Transverse colon (tissue), 4 donors: ENCODE measurements at regions not wholly inside any gene's neighbourhood (a gene's known extent, or its start where the extent isn't known, plus 50 kb on each side); places are given as distances from the start of the nearest gene placed in this dataset.

Experiments used
- DNase-seq: peaks from one replicate; pipeline ENCODE4 v3.0.0-alpha.2; 2019
- H3K27ac ChIP-seq, 4 donors: fragments of 200-600 bp; sonication (generic); 2 replicates each; pipeline ENCODE4 v1.5.1; 2016 to 2018; ENCODE audit warnings: inconsistent platforms in 4 of 4
- H3K27me3 ChIP-seq: fragments of 200-600 bp; sonication (generic); 2 replicates; pipeline ENCODE4 v1.5.1; 2017; ENCODE audit warnings: inconsistent platforms
- H3K36me3 ChIP-seq, 4 donors: fragments of 200-600 bp; sonication (generic); 2 replicates each; pipeline ENCODE4 v1.5.1; 2017 to 2019; ENCODE audit warnings: inconsistent platforms in 4 of 4
- H3K4me1 ChIP-seq, 4 donors: fragments of 200-600 bp; sonication (generic); 2 replicates each; pipeline ENCODE4 v1.5.1; 2017 to 2020; ENCODE audit warnings: inconsistent platforms in 4 of 4
- H3K4me3 ChIP-seq, 4 donors: fragments of 200-600 bp; sonication (generic); 1 replicate in 1 of 4; 2 replicates in 3 of 4; pipeline versions ENCODE4 v1.5.1 to v1.6.1; 2017 to 2019; ENCODE audit warnings: inconsistent platforms in 4 of 4
- H3K9me3 ChIP-seq, 2 donors: fragments of 200-600 bp; sonication (generic); 2 replicates each; pipeline ENCODE4 v1.5.1; 2017 to 2019; ENCODE audit warnings: inconsistent platforms in 2 of 2
- CTCF ChIP-seq, 5 experiments: fragments of 200-600 bp in 3 of 5; fragments of 450-650 bp in 2 of 5; sonication (generic) in 3 of 5; IDR thresholded peaks; 1 replicate in 2 of 5; 2 replicates in 3 of 5; pipeline ENCODE4 v1.5.1; 2016 to 2017; ENCODE audit warnings: antibody characterized with exemption in 5 of 5, inconsistent platforms in 3 of 5, mild to moderate bottlenecking in 2 of 5, moderate library complexity in 1 of 5
- EP300 ChIP-seq: sonication (generic); formaldehyde crosslinking; IDR thresholded peaks from one replicate; pipeline ENCODE4 v1.6.1; 2017; ENCODE audit warnings: antibody characterized with exemption, low read depth
- POLR2A ChIP-seq: fragments of 450-650 bp; IDR thresholded peaks from one replicate; pipeline ENCODE4 v1.6.1; 2016; ENCODE audit warnings: antibody characterized with exemption, mild to moderate bottlenecking, moderate library complexity
- POLR2AphosphoS5 ChIP-seq, 3 donors: sonication (generic); formaldehyde crosslinking; IDR thresholded peaks; one replicate each; pipeline ENCODE4 v1.6.1; 2016; ENCODE audit warnings: antibody characterized with exemption in 3 of 3
- WGBS, 2 donors: methylation state at CpG; one replicate each; pipeline ENCODE4 v1.1.5; 2018; ENCODE audit warnings: low coverage in 1 of 2; 5-methylcytosine and 5-hydroxymethylcytosine counted together
- in situ Hi-C, 4 donors: fragments of 200-750 bp; cut with MboI; loops; one replicate each; pipeline versions ENCODE4 v1.15.0 to v1.15.1; 2017; ENCODE audit warnings: low sequenced_read_pairs in 3 of 4, low pct_ligation_motif_present in 1 of 4, low pct_unique_long_range_greater_than_20kb in 1 of 4
- intact Hi-C: fragments of 100-400 bp; cut with DNase I; formaldehyde crosslinking; loops from one replicate; pipeline ENCODE4 v1.15.1; 2023; ENCODE audit warnings: low total_unique reads

- Histone ChIP-seq H3K9me3 (no peaks in the 10 kb centered on the region), H3K4me3 (peak overlapping the region in 3 of 4 donors; percentile 36 to 48 (median 45)), H3K36me3 (no peaks in the 10 kb centered on the region), H3K27ac (peak overlapping the region; percentile 71 to 76 (median 73)), H3K27me3 (no peaks in the 10 kb centered on the region), H3K4me1 (peaks cover 7 to 14% (median 13%) of the 10 kb centered on the region in 4 donors)
- intact Hi-C loops: no loop called here
- no peak for DNase-seq
- TF ChIP-seq POLR2AphosphoS5 (IDR thresholded peaks at IDR 0.05) (no peak), CTCF (IDR thresholded peaks at IDR 0.05) (no peak), EP300 (no peak), POLR2A (no peak)
- in situ Hi-C loops: no loop called here
- WGBS, 2 donors: 48 to 51% methylated on average over 2 to 3 of the region's 3 CpGs
These were observed 49.9 kb upstream of the WNT7B start for GRCh38 chr22:46026899-46027210.

DNA sequence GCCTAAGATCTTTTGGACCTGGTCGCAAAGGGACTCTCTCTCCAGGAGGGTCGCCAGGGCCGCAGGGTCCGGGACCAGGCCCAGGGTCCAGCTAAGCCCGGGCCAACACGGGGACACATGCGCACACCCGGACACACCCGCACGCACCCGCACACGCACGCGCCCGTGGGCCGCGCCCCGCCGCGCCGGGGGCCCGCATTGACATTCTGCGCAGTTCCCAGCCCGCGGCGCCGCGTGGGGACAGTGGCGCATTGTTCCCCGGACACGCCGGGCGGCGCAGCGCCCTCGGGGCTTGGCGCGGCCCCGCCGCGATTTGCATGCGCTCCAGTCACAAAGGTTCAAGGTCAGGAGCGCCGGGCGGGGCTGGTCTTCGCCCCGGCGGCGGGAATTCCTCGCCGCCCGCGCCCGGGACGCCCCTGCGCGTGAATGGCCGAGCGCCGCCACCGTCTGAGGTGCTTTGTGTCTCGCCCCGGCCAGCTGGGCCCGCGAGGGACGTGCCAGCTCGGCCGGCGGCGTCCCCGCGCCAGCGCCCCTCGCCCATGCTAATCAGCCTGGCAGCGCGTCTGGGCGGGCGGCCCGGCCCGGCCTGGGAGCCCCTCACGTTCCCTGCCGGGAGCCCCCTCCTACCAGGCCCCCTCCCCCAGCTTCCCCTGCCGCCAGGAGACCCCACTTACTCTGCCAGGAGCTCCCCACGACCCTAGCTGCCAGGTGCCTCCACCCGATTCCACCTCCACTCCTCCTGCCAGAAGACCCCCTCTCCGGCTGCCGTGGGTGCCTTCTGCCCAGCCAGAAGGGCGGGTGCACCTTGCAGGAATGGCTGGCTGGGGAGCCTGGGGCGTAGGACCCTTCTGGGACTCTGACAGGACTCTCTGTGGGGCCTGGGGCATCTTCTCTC is 50.5 kb upstream of the WNT7B start:
- TF ChIP-seq POLR2A (peak; percentile 32), CTCF (IDR thresholded peaks at IDR 0.05) (peak in 3 of 5 experiments; percentile 12 to 27 (median 26)), POLR2AphosphoS5 (IDR thresholded peaks at IDR 0.05) (peak in 2 of 3 donors; percentile 44 to 61), EP300 (no peak)
- Histone ChIP-seq H3K36me3 (no peaks in the 10 kb centered on the region), H3K4me3 (peak overlapping the region; percentile 18 to 48 (median 40)), H3K4me1 (peaks cover 7 to 14% (median 13%) of the 10 kb centered on the region in 4 donors), H3K9me3 (no peaks in the 10 kb centered on the region), H3K27ac (peak overlapping the region; percentile 71 to 76 (median 73)), H3K27me3 (no peaks in the 10 kb centered on the region)
- intact Hi-C loops: no loop called here
- WGBS, 2 donors: 19% methylated on average over 58 of the region's 89 CpGs; no CpG with 5 or more reads in 1 of the 2 donors
- in situ Hi-C loops: no loop called here
- DNase-seq: peak; percentile 85

GRCh38 chr22:46028106-46028991 is 51.4 kb upstream of the WNT7B start:
- Histone ChIP-seq H3K4me3 (no peak overlapping the region), H3K27me3 (no peaks in the 10 kb centered on the region), H3K27ac (peak overlapping the region; percentile 71 to 76 (median 73)), H3K4me1 (peaks cover 7 to 14% (median 13%) of the 10 kb centered on the region in 4 donors), H3K9me3 (no peaks in the 10 kb centered on the region), H3K36me3 (no peaks in the 10 kb centered on the region)
- DNase-seq: no peak
- 77 to 89% methylated on average over 4 to 14 of the region's 16 CpGs for WGBS, 2 donors
- intact Hi-C loops (no loop called here), in situ Hi-C loops (no loop called here)
- TF ChIP-seq POLR2A (no peak), CTCF (IDR thresholded peaks at IDR 0.05) (no peak), EP300 (no peak), POLR2AphosphoS5 (IDR thresholded peaks at IDR 0.05) (no peak)

GRCh38 chr22:46029036-46029435 is 52.1 kb upstream of the WNT7B start:
- DNase-seq: no peak
- Histone ChIP-seq H3K9me3 (no peaks in the 10 kb centered on the region), H3K27me3 (no peaks in the 10 kb centered on the region), H3K27ac (no peak overlapping the region), H3K4me3 (no peak overlapping the region), H3K4me1 (peaks cover 7 to 14% (median 13%) of the 10 kb centered on the region in 4 donors), H3K36me3 (no peaks in the 10 kb centered on the region)
- intact Hi-C loops: no loop called here
- WGBS, 2 donors: 94% methylated on average over 8 of the region's 8 CpGs; no CpG with 5 or more reads in 1 of the 2 donors
- in situ Hi-C loops: no loop called here
- TF ChIP-seq CTCF (IDR thresholded peaks at IDR 0.05): no peak
- no peak for TF ChIP-seq EP300
- TF ChIP-seq POLR2AphosphoS5 (IDR thresholded peaks at IDR 0.05): no peak
- TF ChIP-seq POLR2A: no peak
